Effector memory CD8-positive, alpha-beta T cell (primary cell): ENCODE measurements at regions not wholly inside any gene's neighbourhood (a gene's known extent, or its start where the extent isn't known, plus 50 kb on each side); places are given as distances from the start of the nearest gene placed in this dataset.

ENCODE experiments used
- ATAC-seq: fragments of 150-1000 bp; cut with Tn5 transposase; replicated peaks from 2 replicates; pipeline ENCODE4 v1.10.0; 2021; ENCODE audit warnings: mild to moderate bottlenecking, moderate library complexity
- DNase-seq, 3 experiments: peaks; one replicate each; pipeline ENCODE4 v3.0.0; 2021
- H3K27ac Mint-ChIP-seq, 2 donors: one replicate each; pipeline ENCODE4 v1.8.0; 2022; ENCODE audit warnings: mild to moderate bottlenecking in 2 of 2, mixed read lengths in 2 of 2, moderate library complexity in 2 of 2
- H3K27me3 Mint-ChIP-seq, 2 donors: one replicate each; pipeline ENCODE4 v1.8.0; 2022; ENCODE audit warnings: mixed read lengths in 2 of 2
- H3K36me3 Mint-ChIP-seq: one replicate; pipeline ENCODE4 v1.8.0; 2022; ENCODE audit warnings: mild to moderate bottlenecking, moderate library complexity, mixed read lengths; ENCODE audit not compliant: insufficient read depth
- H3K4me1 Mint-ChIP-seq, 2 donors: one replicate each; pipeline ENCODE4 v1.8.0; 2022; ENCODE audit warnings: low read depth in 2 of 2, mixed read lengths in 2 of 2
- H3K4me3 Mint-ChIP-seq, 2 donors: one replicate each; pipeline ENCODE4 v1.8.0; 2022; ENCODE audit warnings: mild to moderate bottlenecking in 2 of 2, mixed read lengths in 2 of 2, moderate library complexity in 2 of 2
- H3K9me3 Mint-ChIP-seq, 2 donors: one replicate each; pipeline ENCODE4 v1.8.0; 2022; ENCODE audit warnings: mixed read lengths in 2 of 2

DNA sequence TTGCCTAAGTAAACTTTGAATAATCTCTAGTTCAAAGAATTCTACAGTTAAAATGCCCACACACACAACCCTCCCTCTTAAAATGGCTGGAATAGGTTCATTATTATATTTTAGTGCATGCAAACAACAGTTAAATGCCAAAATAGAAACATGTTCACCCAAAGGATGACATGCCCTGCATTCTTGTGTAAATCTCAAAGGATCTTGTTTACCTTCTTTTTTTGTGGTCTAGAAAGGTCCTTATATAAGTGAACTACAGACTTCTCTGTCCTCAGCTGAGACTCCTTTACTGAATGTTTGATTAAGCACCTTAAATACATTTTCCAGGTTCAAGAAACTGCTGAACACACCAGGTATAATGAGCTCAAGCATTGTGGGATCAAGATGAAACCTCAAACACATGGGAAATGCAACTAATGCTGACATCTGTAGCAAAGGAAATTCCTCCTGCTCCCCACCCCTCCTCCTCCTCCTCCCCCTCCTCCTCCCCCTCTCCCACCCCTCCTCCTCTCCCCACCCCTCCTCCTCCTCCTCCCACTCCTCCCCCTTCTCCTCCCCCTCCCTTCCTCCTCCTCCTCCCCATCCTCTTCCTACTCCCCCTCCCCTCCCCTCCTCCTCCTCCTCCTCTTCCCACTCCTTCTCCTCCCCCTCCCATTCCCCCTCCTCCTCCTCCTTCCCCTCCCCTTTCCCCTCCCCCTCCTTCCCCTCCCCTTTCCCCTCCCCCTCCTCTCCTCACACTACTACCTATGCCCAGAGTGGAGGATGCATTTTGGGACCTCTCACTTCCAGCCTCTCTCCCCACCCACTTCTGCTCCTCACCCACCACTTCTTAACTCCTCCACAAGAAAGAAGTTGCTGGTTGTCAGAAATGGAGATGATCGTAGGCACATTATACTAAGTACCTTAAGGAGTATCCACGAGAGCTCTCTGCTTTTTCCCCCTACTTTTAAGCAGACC is 233.9 kb downstream of the MRPL39 start:
- Mint-ChIP-seq H3K4me1 (no peaks in the 10 kb centered on the region), H3K36me3 (no peaks in the 10 kb centered on the region), H3K9me3 (no peaks in the 10 kb centered on the region), H3K27me3 (no peaks in the 10 kb centered on the region), H3K27ac (no peak overlapping the region), H3K4me3 (no peak overlapping the region)
- no peak for ATAC-seq
- no peak for DNase-seq

DNA sequence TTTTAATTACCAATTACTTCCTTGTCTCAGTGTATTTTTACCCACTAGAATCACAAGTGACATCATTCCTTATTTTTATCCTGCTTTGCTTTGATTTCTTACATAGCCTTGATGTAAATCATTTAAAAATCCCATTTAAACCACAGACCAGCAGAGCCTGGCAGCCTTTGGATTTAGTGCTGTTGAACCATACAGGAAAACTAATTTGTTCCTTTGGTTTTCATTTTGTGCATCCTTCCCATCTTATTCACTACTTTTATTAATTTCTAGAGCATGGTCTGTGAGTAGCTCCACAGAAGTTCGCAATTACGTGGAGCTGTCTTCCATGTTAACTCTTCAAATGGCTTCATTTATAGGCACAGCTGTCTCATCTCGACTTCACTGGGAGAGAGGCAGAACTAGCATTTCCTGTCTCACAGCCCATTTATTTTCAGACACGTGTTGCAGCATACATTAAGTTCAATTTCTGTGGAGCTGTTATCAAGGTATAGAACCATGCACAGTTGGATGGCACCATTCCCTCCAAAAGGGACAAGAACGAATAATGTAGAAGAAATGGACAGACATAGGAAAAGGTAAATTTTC is 235.3 kb downstream of the MRPL39 start:
- H3K4me3 Mint-ChIP-seq = no peak overlapping the region
- no peak for ATAC-seq
- H3K9me3 Mint-ChIP-seq = no peaks in the 10 kb centered on the region
- H3K27ac Mint-ChIP-seq = no peak overlapping the region
- no peak for DNase-seq
- H3K4me1 Mint-ChIP-seq = no peaks in the 10 kb centered on the region
- H3K27me3 Mint-ChIP-seq = peaks cover 0 to 7% of the 10 kb centered on the region in 2 donors
- H3K36me3 Mint-ChIP-seq = no peaks in the 10 kb centered on the region

DNA sequence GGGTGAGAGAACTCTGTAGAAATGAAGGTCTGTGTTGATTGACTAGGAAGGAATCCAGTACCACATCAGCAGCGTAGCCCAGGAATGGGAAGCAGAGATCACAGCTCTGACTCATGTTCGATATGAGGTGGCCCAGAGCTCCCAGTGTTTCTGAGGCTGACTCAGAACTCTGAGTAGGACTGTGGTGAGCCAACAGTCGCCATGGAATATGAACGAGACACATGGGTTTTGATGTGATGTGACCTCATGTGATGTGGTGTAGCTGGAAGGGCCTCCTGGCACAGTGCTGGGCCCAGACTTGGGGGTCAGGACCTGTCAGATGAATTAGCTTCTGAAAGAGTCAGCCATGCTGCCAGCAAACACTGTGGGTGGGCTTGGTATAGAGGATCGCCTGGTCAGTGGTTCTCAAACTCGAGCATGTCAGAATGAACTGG is 237.0 kb downstream of the MRPL39 start:
- DNase-seq = no peak
- no peak overlapping the region for H3K4me3 Mint-ChIP-seq
- H3K27ac Mint-ChIP-seq = no peak overlapping the region
- H3K9me3 Mint-ChIP-seq = no peaks in the 10 kb centered on the region
- H3K4me1 Mint-ChIP-seq = no peaks in the 10 kb centered on the region
- no peak for ATAC-seq
- peaks cover 0 to 9% of the 10 kb centered on the region in 2 donors for H3K27me3 Mint-ChIP-seq
- no peaks in the 10 kb centered on the region for H3K36me3 Mint-ChIP-seq

DNA sequence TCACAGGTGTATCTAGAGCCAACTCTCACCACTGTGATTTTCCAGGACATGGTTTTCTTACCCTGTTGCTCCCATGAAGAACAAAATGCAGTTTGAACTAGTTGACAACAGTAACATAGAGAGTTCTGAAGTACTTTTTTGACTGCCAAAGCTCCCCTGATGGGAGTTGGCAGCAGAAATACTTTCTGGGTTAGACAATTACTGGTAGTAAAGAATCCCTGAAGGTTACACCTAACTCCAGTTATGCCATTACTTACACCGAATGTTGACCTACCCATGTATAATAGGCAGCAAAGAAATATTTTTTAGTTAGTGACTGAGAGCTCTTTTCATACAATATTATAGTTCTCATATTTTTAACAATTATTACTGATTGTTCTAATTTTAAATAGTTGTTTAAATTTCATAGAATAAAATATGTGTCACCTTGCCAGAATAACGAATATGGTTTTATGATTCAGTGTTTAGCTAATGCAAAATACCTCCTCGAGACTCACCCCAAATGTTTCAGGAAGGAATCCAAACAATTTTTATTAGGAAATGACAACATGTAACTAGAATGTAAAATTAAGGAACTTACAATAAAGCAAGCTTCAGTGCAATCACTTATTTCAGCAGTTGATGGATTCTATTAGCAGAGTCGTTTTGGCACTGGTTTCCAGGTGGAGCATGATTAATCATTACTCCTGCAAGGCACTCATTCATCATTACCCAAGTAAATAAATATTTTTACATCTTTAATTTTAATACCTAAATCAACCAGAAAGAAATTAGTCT is 237.6 kb downstream of the MRPL39 start:
- H3K9me3 Mint-ChIP-seq = no peaks in the 10 kb centered on the region
- DNase-seq (no peak), ATAC-seq (no peak)
- H3K4me3 Mint-ChIP-seq = no peak overlapping the region
- H3K36me3 Mint-ChIP-seq = no peaks in the 10 kb centered on the region
- H3K4me1 Mint-ChIP-seq = no peaks in the 10 kb centered on the region
- peaks cover 0 to 9% of the 10 kb centered on the region in 2 donors for H3K27me3 Mint-ChIP-seq
- no peak overlapping the region for H3K27ac Mint-ChIP-seq

DNA sequence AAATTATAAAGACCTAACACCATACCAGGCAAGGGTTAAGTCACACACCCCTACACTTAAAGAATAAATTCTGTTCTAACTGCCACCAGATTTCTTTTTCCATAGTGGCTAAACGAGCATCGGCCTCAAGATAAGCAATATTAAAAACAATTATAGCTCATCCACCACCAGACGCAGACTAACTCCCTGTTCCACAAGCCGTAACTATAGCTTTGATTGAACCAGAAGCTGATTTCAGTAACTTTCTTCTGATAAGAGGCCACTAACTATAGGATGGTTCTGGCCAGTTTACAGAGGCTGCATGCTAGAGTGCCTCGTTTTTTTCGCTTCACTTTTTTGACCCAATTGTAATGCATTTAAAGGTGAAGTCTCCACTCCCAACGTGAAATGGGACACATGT is 238.8 kb downstream of the MRPL39 start:
- H3K27me3 Mint-ChIP-seq = peaks cover 0 to 9% of the 10 kb centered on the region in 2 donors
- DNase-seq (no peak), ATAC-seq (no peak)
- H3K36me3 Mint-ChIP-seq = no peaks in the 10 kb centered on the region
- H3K9me3 Mint-ChIP-seq = no peaks in the 10 kb centered on the region
- H3K27ac Mint-ChIP-seq = no peak overlapping the region
- H3K4me3 Mint-ChIP-seq = no peak overlapping the region
- no peaks in the 10 kb centered on the region for H3K4me1 Mint-ChIP-seq

DNA sequence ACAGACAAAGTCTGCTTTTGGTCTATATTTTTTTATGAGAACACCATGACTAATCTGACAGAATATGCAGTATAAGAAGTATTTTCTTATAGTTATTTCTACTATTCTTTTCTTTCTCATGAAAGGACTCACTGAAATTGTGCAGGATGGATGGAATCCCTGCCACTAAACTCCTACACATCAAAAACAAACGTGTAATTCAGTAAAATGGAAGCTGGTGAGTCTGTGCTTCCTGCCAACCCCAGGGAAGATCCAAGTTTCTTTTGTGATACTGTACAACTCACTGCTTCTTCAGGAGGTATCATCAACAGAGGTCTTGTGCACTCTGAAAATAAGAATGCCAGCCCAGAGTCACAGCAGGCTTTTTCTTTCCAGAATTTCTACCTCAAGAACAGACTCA is 241.2 kb downstream of the MRPL39 start:
- ATAC-seq = no peak
- H3K36me3 Mint-ChIP-seq = no peaks in the 10 kb centered on the region
- no peak overlapping the region for H3K4me3 Mint-ChIP-seq
- peaks cover 0 to 9% of the 10 kb centered on the region in 2 donors for H3K27me3 Mint-ChIP-seq
- no peaks in the 10 kb centered on the region for H3K4me1 Mint-ChIP-seq
- no peak overlapping the region for H3K27ac Mint-ChIP-seq
- no peaks in the 10 kb centered on the region for H3K9me3 Mint-ChIP-seq
- DNase-seq = no peak

DNA sequence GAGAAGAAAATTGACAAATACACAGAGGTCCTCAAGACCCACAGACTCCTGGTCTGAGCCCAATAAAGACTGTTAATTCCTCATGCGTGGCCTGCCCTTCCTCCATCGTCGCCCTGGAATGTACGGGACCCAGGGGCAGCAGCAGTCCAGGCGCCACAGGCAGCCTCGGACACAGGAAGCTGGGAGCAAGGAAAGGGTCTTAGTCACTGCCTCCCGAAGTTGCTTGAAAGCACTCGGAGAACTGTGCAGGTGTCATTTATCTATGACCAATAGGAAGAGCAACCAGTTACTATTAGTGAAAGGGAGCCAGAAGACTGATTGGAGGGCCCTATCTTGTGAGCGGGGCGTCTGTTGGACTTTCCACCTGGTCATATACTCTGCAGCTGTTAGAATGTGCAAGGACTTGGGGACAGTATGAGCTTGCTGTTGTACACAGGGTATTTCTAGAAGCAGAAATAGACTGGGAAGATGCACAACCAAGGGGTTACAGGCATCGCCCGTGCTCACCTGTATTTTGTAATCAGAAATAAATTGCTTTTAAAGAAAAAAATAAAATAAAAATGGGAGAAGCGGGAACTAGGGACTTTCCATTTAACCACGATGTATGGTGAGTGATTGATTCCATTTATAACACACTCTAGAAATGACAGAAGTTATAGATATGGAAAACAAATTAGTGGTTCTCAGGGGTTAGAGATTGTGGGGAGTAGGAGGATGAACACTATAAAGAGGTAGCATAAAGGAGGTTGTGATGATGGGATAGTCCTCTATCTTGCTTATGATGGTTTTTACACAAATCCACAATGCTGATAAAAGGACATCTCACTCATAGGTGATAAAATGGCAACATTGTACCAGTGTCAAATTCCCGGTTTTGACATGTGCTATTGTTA is 244.7 kb downstream of the MRPL39 start:
- Mint-ChIP-seq H3K27me3 (peaks cover 0 to 9% of the 10 kb centered on the region in 2 donors), H3K27ac (no peak overlapping the region), H3K9me3 (no peaks in the 10 kb centered on the region), H3K36me3 (no peaks in the 10 kb centered on the region), H3K4me3 (no peak overlapping the region), H3K4me1 (no peaks in the 10 kb centered on the region)
- DNase-seq (no peak), ATAC-seq (no peak)

DNA sequence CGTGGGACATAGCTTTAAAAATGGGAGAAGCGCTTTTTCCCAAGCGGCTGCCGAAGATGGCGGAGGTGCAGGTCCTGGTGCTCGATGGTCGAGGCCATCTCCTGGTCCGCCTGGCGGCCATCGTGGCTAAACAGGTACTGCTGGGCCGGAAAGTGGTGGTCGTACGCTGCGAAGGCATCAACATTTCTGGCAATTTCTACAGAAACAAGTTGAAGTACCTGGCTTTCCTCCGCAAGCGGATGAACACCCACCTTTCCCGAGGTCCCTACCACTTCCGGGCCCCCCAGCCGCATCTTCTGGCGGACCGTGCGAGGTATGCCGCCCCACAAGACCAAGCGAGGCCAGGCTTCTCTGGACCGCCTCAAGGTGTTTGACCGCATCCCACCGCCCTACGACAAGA is 245.5 kb downstream of the MRPL39 start:
- Mint-ChIP-seq H3K27me3 (peaks cover 0 to under 1% of the 10 kb centered on the region in 2 donors), H3K4me1 (no peaks in the 10 kb centered on the region), H3K4me3 (no peak overlapping the region), H3K27ac (no peak overlapping the region), H3K36me3 (no peaks in the 10 kb centered on the region), H3K9me3 (no peaks in the 10 kb centered on the region)
- DNase-seq (no peak), ATAC-seq (no peak)

DNA sequence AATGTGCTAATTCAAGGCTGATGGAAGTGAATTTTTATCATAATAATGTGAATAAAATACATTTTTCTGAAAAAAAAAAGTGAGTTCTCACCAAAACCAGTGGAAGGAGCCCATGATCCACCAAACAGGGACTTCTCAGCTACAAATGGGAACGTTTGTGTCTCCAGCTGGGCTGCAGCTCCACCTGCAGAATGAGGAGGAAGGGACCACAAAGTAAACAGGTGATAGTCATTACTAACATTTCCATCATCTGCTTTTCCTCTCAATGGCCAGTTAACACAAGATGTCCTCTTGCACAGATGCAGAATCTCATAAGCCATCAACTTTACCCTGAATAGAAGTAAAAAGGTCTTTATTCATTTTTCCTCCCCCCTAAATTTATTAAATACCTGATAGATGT is 246.2 kb downstream of the MRPL39 start:
- Mint-ChIP-seq H3K9me3 (no peaks in the 10 kb centered on the region), H3K27ac (no peak overlapping the region), H3K36me3 (no peaks in the 10 kb centered on the region), H3K4me3 (no peak overlapping the region), H3K4me1 (no peaks in the 10 kb centered on the region), H3K27me3 (no peaks in the 10 kb centered on the region)
- ATAC-seq (no peak), DNase-seq (no peak)

DNA sequence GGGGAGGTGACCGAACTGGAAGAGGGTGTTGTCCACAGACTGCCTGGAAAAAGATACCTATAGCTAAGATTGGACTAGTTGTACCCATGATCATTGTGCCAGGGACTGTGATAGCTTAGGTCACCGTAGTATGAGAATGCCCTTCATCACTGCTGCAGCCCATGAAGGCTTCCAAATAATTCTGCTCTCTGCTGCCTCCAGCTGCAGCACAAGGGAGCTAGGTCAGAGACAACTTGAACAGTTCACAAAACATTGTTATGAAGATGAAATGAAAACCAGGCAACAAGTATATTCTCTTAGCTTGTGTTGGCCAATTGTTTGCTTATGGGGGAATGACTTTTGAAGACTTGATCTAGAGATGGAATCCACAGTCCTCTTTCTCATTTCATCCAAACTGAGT is 246.7 kb downstream of the MRPL39 start:
- H3K4me3 Mint-ChIP-seq = no peak overlapping the region
- no peak for ATAC-seq
- DNase-seq = no peak
- no peaks in the 10 kb centered on the region for H3K4me1 Mint-ChIP-seq
- H3K36me3 Mint-ChIP-seq = no peaks in the 10 kb centered on the region
- no peak overlapping the region for H3K27ac Mint-ChIP-seq
- H3K9me3 Mint-ChIP-seq = no peaks in the 10 kb centered on the region
- H3K27me3 Mint-ChIP-seq = no peaks in the 10 kb centered on the region

DNA sequence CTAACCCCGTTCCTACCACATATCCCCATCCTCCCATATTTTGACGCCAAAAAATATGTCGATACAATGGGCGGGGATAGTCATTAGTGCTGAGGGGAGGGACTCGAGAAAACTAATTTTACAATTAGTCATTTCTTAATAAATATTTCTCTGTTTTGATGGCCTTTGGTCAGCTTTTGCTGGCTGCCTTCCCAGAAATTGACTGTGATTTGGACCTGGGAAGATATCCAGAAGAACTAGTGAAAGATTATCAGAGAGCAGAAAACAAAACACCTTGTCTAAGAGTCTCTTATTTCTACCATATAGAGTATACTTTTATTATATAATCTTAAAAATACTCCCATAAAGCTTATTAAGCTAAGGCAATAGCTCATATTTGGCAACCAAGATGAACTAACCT is 247.6 kb downstream of the MRPL39 start:
- H3K27ac Mint-ChIP-seq = no peak overlapping the region
- H3K4me1 Mint-ChIP-seq = no peaks in the 10 kb centered on the region
- H3K9me3 Mint-ChIP-seq = no peaks in the 10 kb centered on the region
- DNase-seq = no peak
- no peak for ATAC-seq
- H3K4me3 Mint-ChIP-seq = no peak overlapping the region
- no peaks in the 10 kb centered on the region for H3K27me3 Mint-ChIP-seq
- no peaks in the 10 kb centered on the region for H3K36me3 Mint-ChIP-seq

DNA sequence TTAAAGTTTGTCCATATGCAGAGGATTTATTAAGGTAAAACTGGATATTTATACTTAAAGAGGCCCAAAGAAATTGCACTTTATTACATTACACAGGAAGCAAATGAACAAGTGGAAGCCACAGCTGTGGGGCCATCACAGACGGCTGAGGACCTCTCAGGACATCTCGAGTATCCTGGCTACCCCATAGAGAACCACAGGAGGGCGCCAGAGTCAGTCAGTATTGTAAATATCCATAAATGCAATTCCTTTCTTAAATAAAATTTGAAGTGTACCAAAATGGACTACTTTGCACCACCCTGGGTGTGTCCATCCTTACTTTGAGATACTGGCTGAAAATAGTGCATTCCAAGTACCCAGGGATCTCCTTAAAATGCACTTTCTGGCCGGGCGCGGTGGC is 257.2 kb downstream of the MRPL39 start:
- H3K4me1 Mint-ChIP-seq = no peaks in the 10 kb centered on the region
- no peak for ATAC-seq

More for the DNA sequence above, 257.2 kb downstream of the MRPL39 start:
- Mint-ChIP-seq H3K36me3 (no peaks in the 10 kb centered on the region), H3K27me3 (peaks cover 0 to 20% of the 10 kb centered on the region in 2 donors), H3K27ac (no peak overlapping the region), H3K4me3 (no peak overlapping the region), H3K9me3 (peaks cover 0 to 2% of the 10 kb centered on the region in 2 donors)
- no peak for DNase-seq
